HepG2 (cell line): ENCODE measurements at regions not wholly inside any gene's neighbourhood (a gene's known extent, or its start where the extent isn't known, plus 50 kb on each side); places are given as distances from the start of the nearest gene placed in this dataset.

Source experiments
- ATAC-seq: fragments of 200-7000 bp; cut with Tn5 transposase; 3 replicates; pipeline ENCODE4 v1.9.1; 2020; ENCODE audit warnings: mild to moderate bottlenecking, moderate library complexity
- BruUV-seq: library from RNA; stranded (reverse); fragments of 400-500 nt; replicated peaks from 2 replicates; lab custom pipeline; 2021; lab: Mats Ljungman, UMichigan
- CTCF ChIA-PET: fragments of 300-600 bp; formaldehyde crosslinking; extraction: SDS; loops from one replicate; lab custom pipeline; 2021; ENCODE audit warnings: low total read pairs, inconsistent platforms, low intra/inter-chr PET ratio; lab: Yijun Ruan, JAX
- POLR2A ChIA-PET: fragments of 350-600 bp; sonication (Branson Sonifier 250); formaldehyde crosslinking; loops from one replicate; lab custom pipeline; 2020; ENCODE audit warnings: antibody characterized with exemption, inconsistent platforms; lab: Yijun Ruan, JAX
- DNase-seq: peaks from one replicate; pipeline ENCODE4 v3.0.0-alpha.2; 2015; ENCODE audit warnings: low spot score
- FAIRE-seq: peaks from 3 replicates; lab custom pipeline; 2011; peaks lifted over from hg19 to GRCh38; lab: Jason Lieb, UNC
- H2AFZ ChIP-seq: one replicate; pipeline ENCODE4 v1.6.1; 2011; ENCODE audit warnings: low read length, inconsistent platforms
- H3K27ac ChIP-seq: fragments of 300-600 bp; 3 replicates; pipeline ENCODE4 v1.8.0; 2011; ENCODE audit warnings: mixed run types, mild to moderate bottlenecking, mixed read lengths, low read length, inconsistent platforms; ENCODE audit not compliant: insufficient read depth; ENCODE audit errors: extremely low read length
- H3K27me3 ChIP-seq, 2 experiments: fragments of 200-600 bp in 1 of 2; 2 replicates in 1 of 2; 3 replicates in 1 of 2; pipeline versions ENCODE4 v1.6.0 to v1.8.0; 2011; ENCODE audit warnings: low read length in 2 of 2, mild to moderate bottlenecking in 2 of 2, moderate library complexity in 2 of 2, inconsistent platforms in 1 of 2; ENCODE audit not compliant: insufficient read depth in 2 of 2, control insufficient read depth in 1 of 2
- H3K36me3 ChIP-seq, 2 experiments: fragments of 200-600 bp in 1 of 2; replicated peaks in 1 of 2; 2 replicates in 1 of 2; 3 replicates in 1 of 2; pipeline versions ENCODE4 v1.5.1 to v1.8.0; 2011; ENCODE audit warnings: low read length in 2 of 2, inconsistent platforms in 1 of 2; ENCODE audit not compliant: insufficient read depth in 2 of 2, control insufficient read depth in 1 of 2
- H3K4me1 ChIP-seq: 2 replicates; pipeline ENCODE4 v1.5.1; 2012; ENCODE audit warnings: low read length, inconsistent platforms; ENCODE audit not compliant: insufficient read depth
- H3K4me2 ChIP-seq: 2 replicates; pipeline ENCODE4 v1.6.0; 2011; ENCODE audit warnings: low read depth, low read length, inconsistent platforms
- H3K4me3 ChIP-seq, 3 experiments: fragments of 200-600 bp in 1 of 3; sonication (generic), shearing (Covaris generic) in 1 of 3; replicated peaks in 1 of 3; 2 replicates each; pipeline ENCODE4 v1.5.1; 2011 to 2016; ENCODE audit warnings: low read length in 3 of 3, inconsistent platforms in 2 of 3, low read depth in 2 of 3, mild to moderate bottlenecking in 2 of 3, control low read depth in 1 of 3, mixed read lengths in 1 of 3; ENCODE audit not compliant: insufficient read depth in 1 of 3
- H3K79me2 ChIP-seq: one replicate; pipeline ENCODE4 v1.6.1; 2011; ENCODE audit warnings: low read length, inconsistent platforms; ENCODE audit not compliant: insufficient read depth
- H3K9ac ChIP-seq: 2 replicates; pipeline ENCODE4 v1.6.0; 2011; ENCODE audit warnings: mild to moderate bottlenecking, low read depth, low read length, inconsistent platforms; ENCODE audit not compliant: insufficient read depth
- H3K9me3 ChIP-seq: 2 replicates; pipeline ENCODE4 v1.5.1; 2012; ENCODE audit warnings: mild to moderate bottlenecking, low read length
- H4K20me1 ChIP-seq: 2 replicates; pipeline ENCODE4 v1.6.0; 2011; ENCODE audit warnings: inconsistent platforms, mild to moderate bottlenecking, low read length, moderate library complexity; ENCODE audit not compliant: insufficient read depth
- HNRNPLL ChIP-seq: fragments of 200-400 bp; formaldehyde crosslinking; IDR thresholded peaks from 2 replicates; pipeline ENCODE4 v1.6.1; 2017; ENCODE audit warnings: mild to moderate bottlenecking, low read depth, low read length; ENCODE audit not compliant: poor library complexity, severe bottlenecking
- IKZF1 ChIP-seq: fragments of 450-650 bp; IDR thresholded peaks from 2 replicates; pipeline ENCODE4 v1.7.1; 2016
- JUND ChIP-seq: sonication (generic); formaldehyde crosslinking; IDR thresholded peaks from 2 replicates; pipeline ENCODE4 v1.8.0; 2022; ENCODE audit warnings: mild to moderate bottlenecking, missing genetic modification reagents
- KDM3A ChIP-seq: IDR thresholded peaks from 2 replicates; pipeline ENCODE4 v1.6.1; 2018; ENCODE audit warnings: low read depth, missing compliant biosample characterization
- RELA ChIP-seq: sonication (generic); formaldehyde crosslinking; IDR thresholded peaks from 2 replicates; pipeline ENCODE4 v1.4.0; 2020; ENCODE audit warnings: missing genetic modification reagents
- ZFAT ChIP-seq: sonication (generic); formaldehyde crosslinking; conservative IDR thresholded peaks from 2 replicates; pipeline ENCODE4 v1.8.1; 2023; ENCODE audit warnings: missing genetic modification reagents, inconsistent platforms
- ZNF639 ChIP-seq: conservative IDR thresholded peaks from 2 replicates; pipeline ENCODE4 v1.6.1; 2018; ENCODE audit warnings: missing genetic modification reagents
- WGBS: methylation state at CpG from one replicate; pipeline ENCODE4 v1.1.6; 2017; ENCODE audit warnings: low lambda C conversion rate; 5-methylcytosine and 5-hydroxymethylcytosine counted together
- in situ Hi-C: cut with HindIII; loops from 2 replicates; pipeline ENCODE4 v1.10.0; 2017; ENCODE audit warnings: low pct_unique_long_range_greater_than_20kb; ENCODE audit not compliant: extremely low pct_ligation_motif_present
- intact Hi-C: fragments of 100-400 bp; cut with micrococcal nuclease; formaldehyde crosslinking; loops from one replicate; pipeline ENCODE4 v1.10.0; 2022; ENCODE audit not compliant: unreplicated experiment
- TF ChIP-seq, protein P1 (sequence below): sonication (generic); formaldehyde crosslinking; IDR thresholded peaks from 2 replicates; pipeline ENCODE4 v1.4.0; 2020; ENCODE audit warnings: mild to moderate bottlenecking, missing genetic modification reagents

DNA sequence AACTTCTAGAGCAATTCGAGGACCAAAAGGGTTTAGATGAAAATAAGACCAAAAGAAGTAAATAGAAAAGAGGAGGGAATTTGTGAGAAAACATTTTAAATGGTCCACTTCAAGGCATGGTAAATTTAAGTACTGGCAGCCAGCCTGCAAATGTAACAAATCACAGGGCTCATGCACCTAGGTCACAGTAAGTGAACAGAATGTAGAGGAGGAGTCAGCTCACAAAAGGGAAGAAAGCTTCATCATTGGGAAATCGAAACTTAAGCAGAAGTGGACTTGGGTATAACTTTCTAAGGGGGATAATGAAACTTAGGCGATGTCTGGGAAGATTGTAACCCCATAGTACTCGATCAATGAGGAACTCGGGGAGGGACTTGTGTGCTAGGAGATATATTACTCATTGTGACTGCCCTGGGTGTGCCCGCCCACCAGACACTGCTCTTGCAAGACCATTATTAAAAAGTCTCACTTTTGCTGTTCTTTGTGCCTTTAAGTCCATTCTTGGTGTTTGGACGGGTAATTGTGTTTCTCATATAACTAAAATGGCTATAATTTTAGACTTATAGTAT, 1053.6 kb upstream of the MIR17HG start (continued):
- TF ChIP-seq ZFAT (CRISPR knock-in tag) (no peak), HNRNPLL (no peak), ZNF639 (CRISPR knock-in tag) (no peak), KDM3A (CRISPR knock-in tag) (no peak), JUND (CRISPR knock-in tag) (no peak), RELA (no peak), IKZF1 (no peak)
- TF ChIP-seq, all 625 proteins: peak for 0

GRCh38 chr13:90299238-90299637, 1048.2 kb upstream of the MIR17HG start:
- no peak for ATAC-seq
- no peak for FAIRE-seq
- H3K36me3 ChIP-seq: no peaks in the 10 kb centered on the region

More at GRCh38 chr13:90299238-90299637, 1048.2 kb upstream of the MIR17HG start:
- no peak overlapping the region for H3K9ac ChIP-seq
- H3K79me2 ChIP-seq: no peaks in the 10 kb centered on the region
- DNase-seq: no peak
- H3K27me3 ChIP-seq: no peaks in the 10 kb centered on the region
- H3K27ac ChIP-seq: no peak overlapping the region
- no peak overlapping the region for H2AFZ ChIP-seq
- in situ Hi-C loops: no loop called here
- intact Hi-C loops: no loop called here
- TF ChIP-seq, protein P1, sequence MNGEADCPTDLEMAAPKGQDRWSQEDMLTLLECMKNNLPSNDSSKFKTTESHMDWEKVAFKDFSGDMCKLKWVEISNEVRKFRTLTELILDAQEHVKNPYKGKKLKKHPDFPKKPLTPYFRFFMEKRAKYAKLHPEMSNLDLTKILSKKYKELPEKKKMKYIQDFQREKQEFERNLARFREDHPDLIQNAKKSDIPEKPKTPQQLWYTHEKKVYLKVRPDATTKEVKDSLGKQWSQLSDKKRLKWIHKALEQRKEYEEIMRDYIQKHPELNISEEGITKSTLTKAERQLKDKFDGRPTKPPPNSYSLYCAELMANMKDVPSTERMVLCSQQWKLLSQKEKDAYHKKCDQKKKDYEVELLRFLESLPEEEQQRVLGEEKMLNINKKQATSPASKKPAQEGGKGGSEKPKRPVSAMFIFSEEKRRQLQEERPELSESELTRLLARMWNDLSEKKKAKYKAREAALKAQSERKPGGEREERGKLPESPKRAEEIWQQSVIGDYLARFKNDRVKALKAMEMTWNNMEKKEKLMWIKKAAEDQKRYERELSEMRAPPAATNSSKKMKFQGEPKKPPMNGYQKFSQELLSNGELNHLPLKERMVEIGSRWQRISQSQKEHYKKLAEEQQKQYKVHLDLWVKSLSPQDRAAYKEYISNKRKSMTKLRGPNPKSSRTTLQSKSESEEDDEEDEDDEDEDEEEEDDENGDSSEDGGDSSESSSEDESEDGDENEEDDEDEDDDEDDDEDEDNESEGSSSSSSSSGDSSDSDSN: no peak
- no peak overlapping the region for H3K4me2 ChIP-seq
- ChIA-PET CTCF (no interaction called here), POLR2A (no interaction called here)
- H4K20me1 ChIP-seq: no peaks in the 10 kb centered on the region
- H3K4me1 ChIP-seq: no peaks in the 10 kb centered on the region
- peaks cover 7% of the 10 kb centered on the region; the same call in 1 of the 2 replicates for H3K9me3 ChIP-seq
- no TSS peak for BruUV-seq
- no peak overlapping the region for H3K4me3 ChIP-seq
- 31% methylated on average over 4 of the region's 5 CpGs for WGBS
